CD8-positive, alpha-beta memory T cell (primary cell): ENCODE measurements at regions not wholly inside any gene's neighbourhood (a gene's known extent, or its start where the extent isn't known, plus 50 kb on each side); places are given as distances from the start of the nearest gene placed in this dataset.

Experiments
- CTCF ChIA-PET: fragments of 350-600 bp; sonication (Branson Sonifier 250); formaldehyde crosslinking; loops from one replicate; lab custom pipeline; 2021; ENCODE audit warnings: antibody characterized with exemption; lab: Charles Lee
- POLR2A ChIA-PET: fragments of 350-600 bp; sonication (Branson Sonifier 250); formaldehyde crosslinking; loops from one replicate; lab custom pipeline; 2021; ENCODE audit warnings: antibody characterized with exemption; lab: Charles Lee
- DNase-seq, 5 donors: peaks; one replicate each; pipeline versions ENCODE4 v3.0.0 to v3.0.0-alpha.2; 2020 to 2022; ENCODE audit warnings: mixed read lengths in 1 of 5
- H3K27ac ChIP-seq: one replicate; pipeline ENCODE4 v1.7.0; 2013; ENCODE audit warnings: low read depth, mild to moderate bottlenecking, low read length, moderate library complexity
- H3K27me3 ChIP-seq: 2 replicates; pipeline ENCODE4 v1.7.0; 2013; ENCODE audit warnings: low read length, mild to moderate bottlenecking; ENCODE audit not compliant: insufficient read depth, poor library complexity, severe bottlenecking
- H3K36me3 ChIP-seq: 2 replicates; pipeline ENCODE4 v1.7.0; 2013; ENCODE audit warnings: mild to moderate bottlenecking, low read length, moderate library complexity; ENCODE audit not compliant: insufficient read depth
- H3K4me1 ChIP-seq: 2 replicates; pipeline ENCODE4 v1.7.0; 2013; ENCODE audit warnings: mild to moderate bottlenecking, low read length, moderate library complexity; ENCODE audit not compliant: insufficient read depth
- H3K4me3 ChIP-seq: 2 replicates; pipeline ENCODE4 v1.7.0; 2013; ENCODE audit warnings: mild to moderate bottlenecking, low read length
- H3K9me3 ChIP-seq: 2 replicates; pipeline ENCODE4 v1.7.0; 2013; ENCODE audit warnings: mild to moderate bottlenecking, low read length
- H3K27ac Mint-ChIP-seq, 8 donors: one replicate each; pipeline ENCODE4 v1.8.0; 2020 to 2021; ENCODE audit warnings: mixed read lengths in 8 of 8, mild to moderate bottlenecking in 6 of 8, inconsistent platforms in 3 of 8, moderate library complexity in 3 of 8
- H3K27me3 Mint-ChIP-seq, 2 donors: one replicate each; pipeline ENCODE4 v1.8.0; 2020 to 2021; ENCODE audit warnings: mixed read lengths in 2 of 2, mild to moderate bottlenecking in 1 of 2, moderate library complexity in 1 of 2
- H3K36me3 Mint-ChIP-seq, 3 donors: one replicate each; pipeline ENCODE4 v1.8.0; 2020 to 2021; ENCODE audit warnings: mixed read lengths in 3 of 3, inconsistent platforms in 1 of 3, mild to moderate bottlenecking in 1 of 3
- H3K4me1 Mint-ChIP-seq, 3 donors: one replicate each; pipeline ENCODE4 v1.8.0; 2020 to 2021; ENCODE audit warnings: mixed read lengths in 3 of 3, inconsistent platforms in 1 of 3, mild to moderate bottlenecking in 1 of 3
- H3K4me3 Mint-ChIP-seq, 7 donors: one replicate each; pipeline ENCODE4 v1.8.0; 2020 to 2021; ENCODE audit warnings: mixed read lengths in 7 of 7, mild to moderate bottlenecking in 6 of 7, moderate library complexity in 4 of 7, inconsistent platforms in 2 of 7
- H3K9me3 Mint-ChIP-seq, 5 donors: one replicate each; pipeline ENCODE4 v1.8.0; 2020 to 2022; ENCODE audit warnings: mixed read lengths in 5 of 5, mild to moderate bottlenecking in 3 of 5, moderate library complexity in 2 of 5, inconsistent platforms in 1 of 5

- POLR2A ChIA-PET: no interaction called here
- Histone ChIP-seq H3K27ac (no peak overlapping the region), H3K27me3 (no peaks in the 10 kb centered on the region), H3K9me3 (peaks cover 3% of the 10 kb centered on the region), H3K36me3 (no peaks in the 10 kb centered on the region), H3K4me3 (no peak overlapping the region), H3K4me1 (no peaks in the 10 kb centered on the region)
- CTCF ChIA-PET: no interaction called here
- Mint-ChIP-seq H3K36me3 (peaks cover 0 to 13% (median 5%) of the 10 kb centered on the region in 3 donors), H3K9me3 (peaks cover 11 to 20% (median 16%) of the 10 kb centered on the region in 5 donors), H3K27ac (no peak overlapping the region), H3K27me3 (no peaks in the 10 kb centered on the region), H3K4me3 (no peak overlapping the region), H3K4me1 (no peaks in the 10 kb centered on the region)
- no peak for DNase-seq
Measured at GRCh38 chr1:219264561-219264960, 90.9 kb downstream of the LYPLAL1 start.
